Endometrium (tissue), 2 donors: ENCODE measurements at regions not wholly inside any gene's neighbourhood (a gene's known extent, or its start where the extent isn't known, plus 50 kb on each side); places are given as distances from the start of the nearest gene placed in this dataset.

ENCODE experiments used
- FAIRE-seq: peaks from 2 replicates; lab custom pipeline; 2012; peaks lifted over from hg19 to GRCh38; lab: Jason Lieb, UNC
- donor health status: control.
- donor health status: control.

GRCh38 chr1:182193908-182194550 is 132.5 kb upstream of the ZNF648 start:
- FAIRE-seq = no peak

- no peak for FAIRE-seq
These were observed 131.5 kb upstream of the ZNF648 start for GRCh38 chr1:182192966-182193365.

GRCh38 chr1:182192215-182192614 is 130.7 kb upstream of the ZNF648 start:
- no peak for FAIRE-seq

DNA sequence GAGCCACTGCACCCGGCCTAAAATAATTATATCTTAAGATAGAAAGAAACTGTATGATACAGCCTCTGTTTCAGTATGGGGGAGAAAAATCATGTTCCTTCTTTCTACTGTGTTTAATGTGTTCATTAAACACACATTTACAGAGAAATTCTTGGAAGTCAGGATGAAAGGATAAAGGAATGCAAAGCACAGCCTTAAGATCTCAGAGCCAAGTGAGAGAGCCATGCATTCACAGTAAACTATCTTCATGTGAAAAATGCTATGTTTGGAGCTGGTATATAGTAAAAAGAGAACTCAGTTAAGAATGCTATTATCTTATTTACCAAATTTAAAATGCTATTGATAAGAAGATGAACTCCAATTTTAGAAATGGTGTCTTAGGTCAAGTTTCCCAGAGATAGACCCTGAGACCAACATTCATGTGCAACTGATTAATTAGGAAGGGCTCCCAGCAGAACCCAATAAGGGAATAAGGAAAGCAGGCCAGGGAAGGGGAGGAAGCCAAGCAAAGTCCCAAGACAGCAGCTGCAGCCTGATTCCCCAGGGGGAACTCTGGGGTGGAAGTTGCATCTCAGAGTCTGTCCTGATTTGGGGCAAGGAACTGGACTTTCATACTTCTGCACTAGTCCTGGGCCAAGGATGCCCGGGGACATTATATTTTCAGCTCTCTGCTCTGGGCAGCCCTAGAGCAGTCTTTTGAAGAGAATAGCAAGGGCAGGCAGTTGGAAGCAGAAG is 130.0 kb upstream of the ZNF648 start:
- FAIRE-seq = no peak

GRCh38 chr1:182189535-182190066 is 128.1 kb upstream of the ZNF648 start:
- FAIRE-seq = no peak

DNA sequence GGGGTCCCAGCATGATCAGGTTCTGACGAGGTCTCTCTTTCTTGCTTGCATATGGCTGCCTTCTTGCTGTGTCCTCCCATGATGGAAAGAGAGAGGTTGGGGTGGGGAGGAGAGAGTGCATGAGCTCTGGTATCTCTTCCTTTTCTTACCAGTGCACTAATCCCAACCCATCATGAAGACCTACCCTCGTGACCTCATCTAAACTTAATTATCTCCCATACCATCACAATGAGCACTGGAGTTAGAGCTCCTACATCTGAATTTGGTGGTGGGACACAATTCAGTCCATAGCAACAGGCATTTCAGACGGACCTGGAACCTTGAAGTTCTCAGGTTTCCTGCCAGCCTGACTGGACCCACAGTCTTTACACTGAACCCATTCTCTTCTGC is 125.2 kb upstream of the ZNF648 start:
- FAIRE-seq = no peak

- no peak for FAIRE-seq
These were observed 124.6 kb upstream of the ZNF648 start for GRCh38 chr1:182185842-182186756.

DNA sequence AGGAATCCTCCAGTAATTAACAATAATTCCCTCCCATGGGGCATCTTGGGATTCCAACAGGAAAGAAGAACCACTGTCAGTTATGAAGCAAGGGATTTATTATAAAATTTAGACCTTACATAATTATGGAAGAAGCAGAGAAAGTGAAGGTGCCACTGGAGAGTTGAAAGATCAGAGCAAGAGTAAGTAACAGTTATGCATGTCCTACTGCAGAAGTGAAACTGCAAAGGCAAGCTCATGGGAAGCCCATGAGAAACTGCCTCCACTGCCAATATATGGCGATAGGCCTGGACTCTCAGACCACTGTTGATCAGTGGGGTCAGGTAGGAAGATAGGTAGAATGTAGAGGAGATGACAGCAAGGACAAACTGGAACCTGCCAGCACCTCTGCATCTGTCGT is 123.6 kb upstream of the ZNF648 start:
- FAIRE-seq = no peak

DNA sequence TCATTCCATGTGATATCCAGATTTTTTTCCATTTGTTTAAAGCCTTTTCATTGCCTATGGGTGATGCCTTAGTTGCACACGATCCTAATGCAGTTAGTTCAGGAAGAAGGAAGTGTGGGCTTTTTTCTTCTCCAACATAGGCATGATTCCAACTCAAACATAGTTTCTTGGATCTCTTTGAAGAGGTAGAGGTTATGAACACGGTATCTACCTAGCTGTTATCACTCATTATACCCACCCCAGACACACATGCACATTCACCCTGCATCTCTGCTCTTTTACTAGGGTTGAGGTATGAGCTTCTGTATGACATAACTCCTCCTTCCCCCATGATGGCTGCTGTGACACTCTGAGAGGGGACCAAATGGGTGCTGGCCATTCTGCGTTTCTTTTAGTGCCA is 122.1 kb upstream of the ZNF648 start:
- FAIRE-seq = no peak

GRCh38 chr1:182182311-182182710 is 120.8 kb upstream of the ZNF648 start:
- FAIRE-seq = no peak

- no peak for FAIRE-seq
These were observed 119.7 kb upstream of the ZNF648 start for GRCh38 chr1:182181167-182181572.

GRCh38 chr1:182175361-182175931 is 113.9 kb upstream of the ZNF648 start:
- FAIRE-seq = no peak

- FAIRE-seq = no peak
These were observed 113.0 kb upstream of the ZNF648 start for GRCh38 chr1:182174513-182174855.

DNA sequence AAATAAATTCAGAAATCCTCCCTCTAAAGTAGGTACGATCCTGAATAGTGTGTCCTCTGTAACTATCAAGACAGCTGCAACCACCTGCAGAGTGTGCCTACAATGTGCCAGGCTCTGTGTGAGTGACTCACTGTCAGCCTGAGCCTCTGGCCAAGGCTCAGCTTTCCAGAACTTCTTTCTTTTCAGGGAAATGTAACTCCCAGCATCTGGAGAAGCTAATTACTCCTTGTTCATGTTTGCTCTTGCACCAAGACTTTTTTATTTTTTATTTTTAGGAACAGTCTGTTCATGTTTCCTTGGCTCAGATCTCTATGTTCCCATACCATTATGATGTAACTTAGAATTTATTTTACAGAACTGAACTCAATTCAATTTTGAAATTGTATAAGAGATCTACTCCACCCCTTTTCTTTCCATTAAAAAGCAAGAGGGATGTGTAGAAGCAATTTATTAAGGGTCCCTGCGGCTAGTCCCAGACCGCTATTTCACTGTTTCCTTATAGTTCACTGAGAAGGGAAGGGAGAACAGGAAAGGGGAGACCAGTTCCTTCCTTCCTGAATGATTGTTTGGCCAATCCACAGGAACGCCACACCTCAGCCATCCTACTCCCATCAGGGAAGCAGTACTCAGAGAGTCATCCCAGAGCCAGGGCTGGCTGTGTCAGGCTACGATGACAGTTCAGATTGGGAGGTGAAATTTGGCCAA is 112.4 kb upstream of the ZNF648 start:
- FAIRE-seq = no peak

- FAIRE-seq = no peak
These were observed 111.2 kb upstream of the ZNF648 start for GRCh38 chr1:182172699-182173098.

GRCh38 chr1:182170891-182171461 is 109.5 kb upstream of the ZNF648 start:
- no peak for FAIRE-seq

DNA sequence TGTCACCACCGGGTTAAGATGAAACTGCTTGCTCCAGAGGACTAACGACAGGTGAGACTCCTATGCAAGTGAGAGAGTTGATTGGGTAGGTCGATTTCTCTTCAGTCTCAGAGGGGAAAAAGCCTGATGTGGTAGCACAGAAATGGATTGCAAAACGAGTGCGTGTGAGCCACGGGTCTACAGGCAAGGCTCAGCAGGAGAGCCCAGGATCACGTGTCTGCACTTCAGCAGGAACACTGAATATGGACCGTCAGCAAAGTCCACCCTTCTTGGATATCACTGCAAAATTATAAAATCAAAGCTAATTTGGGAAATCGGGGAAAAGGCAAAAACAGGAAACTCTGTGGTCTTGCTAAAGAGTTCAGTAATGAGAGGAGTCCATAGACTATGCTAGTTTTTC is 107.7 kb upstream of the ZNF648 start:
- no peak for FAIRE-seq

- no peak for FAIRE-seq
These were observed 105.2 kb upstream of the ZNF648 start for GRCh38 chr1:182166750-182167149.

GRCh38 chr1:182166321-182166720 is 104.8 kb upstream of the ZNF648 start:
- no peak for FAIRE-seq

GRCh38 chr1:182164273-182164672 is 102.8 kb upstream of the ZNF648 start:
- FAIRE-seq = no peak

GRCh38 chr1:182163821-182164223 is 102.3 kb upstream of the ZNF648 start:
- no peak for FAIRE-seq
